MM.1S (cell line): ENCODE measurements at regions not wholly inside any gene's neighbourhood (a gene's known extent, or its start where the extent isn't known, plus 50 kb on each side); places are given as distances from the start of the nearest gene placed in this dataset.

ENCODE experiments used
- EZH2 ChIP-seq: fragments of 300-600 bp; sonication (generic); optimal IDR thresholded peaks from 2 replicates; pipeline ENCODE3; 2017; ENCODE audit warnings: low read depth, mild to moderate bottlenecking, antibody characterized with exemption, low read length, mixed read lengths
- TF ChIP-seq, protein P1 (sequence below): fragments of 300-600 bp; sonication (generic); IDR thresholded peaks from 2 replicates; pipeline ENCODE4 v1.5.1; 2016; ENCODE audit warnings: antibody characterized with exemption, low read length, mixed read lengths

- TF ChIP-seq EZH2 = no peak
- TF ChIP-seq, protein P1, sequence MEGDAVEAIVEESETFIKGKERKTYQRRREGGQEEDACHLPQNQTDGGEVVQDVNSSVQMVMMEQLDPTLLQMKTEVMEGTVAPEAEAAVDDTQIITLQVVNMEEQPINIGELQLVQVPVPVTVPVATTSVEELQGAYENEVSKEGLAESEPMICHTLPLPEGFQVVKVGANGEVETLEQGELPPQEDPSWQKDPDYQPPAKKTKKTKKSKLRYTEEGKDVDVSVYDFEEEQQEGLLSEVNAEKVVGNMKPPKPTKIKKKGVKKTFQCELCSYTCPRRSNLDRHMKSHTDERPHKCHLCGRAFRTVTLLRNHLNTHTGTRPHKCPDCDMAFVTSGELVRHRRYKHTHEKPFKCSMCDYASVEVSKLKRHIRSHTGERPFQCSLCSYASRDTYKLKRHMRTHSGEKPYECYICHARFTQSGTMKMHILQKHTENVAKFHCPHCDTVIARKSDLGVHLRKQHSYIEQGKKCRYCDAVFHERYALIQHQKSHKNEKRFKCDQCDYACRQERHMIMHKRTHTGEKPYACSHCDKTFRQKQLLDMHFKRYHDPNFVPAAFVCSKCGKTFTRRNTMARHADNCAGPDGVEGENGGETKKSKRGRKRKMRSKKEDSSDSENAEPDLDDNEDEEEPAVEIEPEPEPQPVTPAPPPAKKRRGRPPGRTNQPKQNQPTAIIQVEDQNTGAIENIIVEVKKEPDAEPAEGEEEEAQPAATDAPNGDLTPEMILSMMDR = no peak
Observed at GRCh38 chr1:60990714-60991090, 91.7 kb upstream of the NFIA start.
